ENCODE measurements at regions not wholly inside any gene's neighbourhood (a gene's known extent, or its start where the extent isn't known, plus 50 kb on each side); places are given as distances from the start of the nearest gene placed in this dataset.

DNA sequence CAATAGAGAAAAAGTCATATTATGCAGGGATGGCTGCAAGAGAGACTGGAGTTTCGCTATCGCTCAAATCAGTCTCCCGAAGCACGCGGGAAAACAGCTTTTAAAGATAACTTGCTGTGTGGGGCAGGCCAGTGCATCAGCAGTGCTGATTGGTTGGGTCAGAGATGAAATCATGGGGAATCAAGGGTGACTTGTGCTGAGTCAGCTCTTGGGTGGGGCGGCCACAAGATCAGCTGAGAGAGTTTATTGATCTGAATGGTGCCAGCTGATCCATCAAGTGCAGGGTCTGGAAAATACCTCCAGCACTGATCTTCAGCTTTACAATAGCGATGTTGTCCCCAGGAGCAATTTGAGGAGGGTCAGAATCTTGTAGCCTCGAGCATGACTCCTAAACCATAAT is 430.5 kb downstream of the RBFOX1 start:
- Histone ChIP-seq H3K79me2 (replicated peaks; ENCODE audit: insufficient read depth) (no peaks in the 10 kb centered on the region), H3K27me3 (ENCODE audit: insufficient read depth) (peaks cover 20% of the 10 kb centered on the region), H4K20me1 (replicated peaks; ENCODE audit: insufficient read depth) (no peaks in the 10 kb centered on the region), H3K4me3 (no peak overlapping the region), H3K4me2 (peak overlapping the region; percentile 44; the same call in 1 of the 2 replicates), H3F3A (replicated peaks; ENCODE audit: low read depth) (0 out of 2 replicates have a peak, but pooled peaks cover 7% of the 10 kb centered on the region), H3K36me3 (ENCODE audit: insufficient read depth) (no peaks in the 10 kb centered on the region), H2AFZ (no peak overlapping the region), H3K27ac (ENCODE audit: low read depth) (no peak overlapping the region), H3K4me1 (ENCODE audit: insufficient read depth) (peaks cover 44% of the 10 kb centered on the region), H3K9me2 (ENCODE audit: insufficient read depth) (no peaks in the 10 kb centered on the region)
- Mint-ChIP-seq H3K4me3 (no peak overlapping the region), H3K4me1 (peaks cover 74% of the 10 kb centered on the region), H3K9me3 (no peaks in the 10 kb centered on the region), H3K27ac (no peak overlapping the region), H3K36me3 (ENCODE audit: low read depth) (no peaks in the 10 kb centered on the region), H3K27me3 (ENCODE audit: insufficient read depth, low read depth, poor library complexity) (peaks cover 8% of the 10 kb centered on the region)
- TF ChIP-seq JUNB (IDR thresholded peaks at IDR 0.05; ENCODE audit: unreplicated experiment) (no peak), CTCF (conservative IDR thresholded peaks at IDR 0.05; ENCODE audit: low read depth in 2 of 2) (no peak), ZNF331 (CRISPR knock-in tag; IDR thresholded peaks at IDR 0.05; ENCODE audit: low read depth) (no peak), STAT1 (IDR thresholded peaks at IDR 0.05; ENCODE audit: unreplicated experiment) (no peak), EZH2phosphoT487 (IDR thresholded peaks at IDR 0.05; ENCODE audit: unreplicated experiment) (no peak)
- TF ChIP-seq, protein P1, sequence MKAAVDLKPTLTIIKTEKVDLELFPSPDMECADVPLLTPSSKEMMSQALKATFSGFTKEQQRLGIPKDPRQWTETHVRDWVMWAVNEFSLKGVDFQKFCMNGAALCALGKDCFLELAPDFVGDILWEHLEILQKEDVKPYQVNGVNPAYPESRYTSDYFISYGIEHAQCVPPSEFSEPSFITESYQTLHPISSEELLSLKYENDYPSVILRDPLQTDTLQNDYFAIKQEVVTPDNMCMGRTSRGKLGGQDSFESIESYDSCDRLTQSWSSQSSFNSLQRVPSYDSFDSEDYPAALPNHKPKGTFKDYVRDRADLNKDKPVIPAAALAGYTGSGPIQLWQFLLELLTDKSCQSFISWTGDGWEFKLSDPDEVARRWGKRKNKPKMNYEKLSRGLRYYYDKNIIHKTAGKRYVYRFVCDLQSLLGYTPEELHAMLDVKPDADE (IDR thresholded peaks at IDR 0.05): no peak
- DNase-seq (ENCODE audit: low spot score): no peak
- no peak for ATAC-seq

Data from GM23338 (cell line).